ENCODE measurements at regions not wholly inside any gene's neighbourhood (a gene's known extent, or its start where the extent isn't known, plus 50 kb on each side); places are given as distances from the start of the nearest gene placed in this dataset.

- Histone ChIP-seq H3K36me3 (ENCODE audit: control insufficient read depth in 2 of 3, insufficient read depth in 3 of 3, low read length in 3 of 3) (no peaks in the 10 kb centered on the region), H3K27ac (ENCODE audit: low read depth in 2 of 2, low read length in 2 of 2) (no peak overlapping the region), H3K27me3 (ENCODE audit: control insufficient read depth, insufficient read depth, low read length) (no peaks in the 10 kb centered on the region), H3K9ac (ENCODE audit: low read length in 3 of 3) (no peak overlapping the region), H3K9me3 (ENCODE audit: control insufficient read depth in 2 of 3, insufficient read depth in 1 of 3, low read length in 3 of 3) (no peaks in the 10 kb centered on the region), H3K4me3 (ENCODE audit: low read length in 3 of 3) (no peak overlapping the region), H3K4me1 (ENCODE audit: control insufficient read depth in 2 of 3, insufficient read depth in 2 of 3, low read depth in 1 of 3, low read length in 3 of 3) (no peaks in the 10 kb centered on the region)
- no peak for TF ChIP-seq CTCF (IDR thresholded peaks at IDR 0.05; ENCODE audit: borderline replicate concordance, extremely low read depth, insufficient read depth)
- DNase-seq (no peak), FAIRE-seq (no peak)
- intact Hi-C loops (cut with DNase I), result no loop called here
Observed at GRCh38 chr18:59748628-59749360, 51.6 kb upstream of the CCBE1 start.
